ENCODE measurements at regions not wholly inside any gene's neighbourhood (a gene's known extent, or its start where the extent isn't known, plus 50 kb on each side); places are given as distances from the start of the nearest gene placed in this dataset.

GRCh38 chr3:24810881-24811280 lies 316.2 kb upstream of the THRB start:
- Histone ChIP-seq H3K9me2 (ENCODE audit: insufficient read depth, low read length) (no peaks in the 10 kb centered on the region), H3K9ac (ENCODE audit: low read length) (no peak overlapping the region), H3K4me3 (ENCODE audit: low read length) (no peak overlapping the region), H3K4me2 (ENCODE audit: low read length) (no peak overlapping the region), H3K79me2 (replicated peaks; ENCODE audit: insufficient read depth, low read length) (no peaks in the 10 kb centered on the region), H2AFZ (ENCODE audit: low read depth, low read length) (no peak overlapping the region), H3K36me3 (ENCODE audit: insufficient read depth, low read length) (no peaks in the 10 kb centered on the region), H3F3A (ENCODE audit: insufficient read depth, low read length, poor library complexity, severe bottlenecking) (no peaks in the 10 kb centered on the region), H3K9me3 (ENCODE audit: low read length) (no peaks in the 10 kb centered on the region), H3K27me3 (ENCODE audit: insufficient read depth, low read depth, low read length) (no peaks in the 10 kb centered on the region), H3K27ac (ENCODE audit: low read length) (no peak overlapping the region), H4K20me1 (ENCODE audit: insufficient read depth) (no peaks in the 10 kb centered on the region)
- TF ChIP-seq MXI1 (conservative IDR thresholded peaks at IDR 0.05; ENCODE audit: poor library complexity, severe bottlenecking) (no peak), REST (IDR thresholded peaks at IDR 0.05; ENCODE audit: borderline replicate concordance) (no peak), TAF1 (IDR thresholded peaks at IDR 0.05; ENCODE audit: low read depth) (no peak), EZH2 (IDR thresholded peaks at IDR 0.05; ENCODE audit: borderline replicate concordance, insufficient read depth, low read length, poor library complexity, severe bottlenecking) (no peak), POLR2AphosphoS5 (IDR thresholded peaks at IDR 0.05) (no peak), EP300 (conservative IDR thresholded peaks at IDR 0.05; ENCODE audit: poor library complexity, severe bottlenecking) (no peak)

- no peaks in the 10 kb centered on the region for H3K27me3 ChIP-seq (ENCODE audit: insufficient read depth, low read depth, low read length)
- no peaks in the 10 kb centered on the region for H3K79me2 ChIP-seq (replicated peaks; ENCODE audit: insufficient read depth, low read length)
Observed at GRCh38 chr3:24812116-24812515, 317.5 kb upstream of the THRB start.

GRCh38 chr3:24818055-24818454 lies 323.4 kb upstream of the THRB start:
- H3K27ac ChIP-seq (ENCODE audit: low read length) = no peak overlapping the region
- H3K79me2 ChIP-seq (replicated peaks; ENCODE audit: insufficient read depth, low read length) = no peaks in the 10 kb centered on the region
- no peak overlapping the region for H2AFZ ChIP-seq (ENCODE audit: low read depth, low read length)
- H3K9me2 ChIP-seq (ENCODE audit: insufficient read depth, low read length) = no peaks in the 10 kb centered on the region
- H3K4me3 ChIP-seq (ENCODE audit: low read length) = no peak overlapping the region
- H3K9ac ChIP-seq (ENCODE audit: low read length) = no peak overlapping the region
- no peaks in the 10 kb centered on the region for H3F3A ChIP-seq (ENCODE audit: insufficient read depth, low read length, poor library complexity, severe bottlenecking)
- no peaks in the 10 kb centered on the region for H3K36me3 ChIP-seq (ENCODE audit: insufficient read depth, low read length)
- no peaks in the 10 kb centered on the region for H3K27me3 ChIP-seq (ENCODE audit: insufficient read depth, low read depth, low read length)
- no peak for TF ChIP-seq RAD21 (conservative IDR thresholded peaks at IDR 0.05)
- H3K4me2 ChIP-seq (ENCODE audit: low read length) = no peak overlapping the region
- no peaks in the 10 kb centered on the region for H4K20me1 ChIP-seq (ENCODE audit: insufficient read depth)
- H3K9me3 ChIP-seq (ENCODE audit: low read length) = no peaks in the 10 kb centered on the region

More at GRCh38 chr3:24812116-24812515, 317.5 kb upstream of the THRB start:
- TF ChIP-seq EZH2 (IDR thresholded peaks at IDR 0.05; ENCODE audit: borderline replicate concordance, insufficient read depth, low read length, poor library complexity, severe bottlenecking) = no peak
- TF ChIP-seq POLR2AphosphoS5 (IDR thresholded peaks at IDR 0.05) = no peak
- Histone ChIP-seq H3K36me3 (ENCODE audit: insufficient read depth, low read length) (no peaks in the 10 kb centered on the region), H3K9me2 (ENCODE audit: insufficient read depth, low read length) (no peaks in the 10 kb centered on the region), H3F3A (ENCODE audit: insufficient read depth, low read length, poor library complexity, severe bottlenecking) (no peaks in the 10 kb centered on the region), H3K4me3 (ENCODE audit: low read length) (no peak overlapping the region), H3K9me3 (ENCODE audit: low read length) (no peaks in the 10 kb centered on the region), H2AFZ (ENCODE audit: low read depth, low read length) (no peak overlapping the region), H3K4me2 (ENCODE audit: low read length) (no peak overlapping the region), H4K20me1 (ENCODE audit: insufficient read depth) (no peaks in the 10 kb centered on the region), H3K27ac (ENCODE audit: low read length) (no peak overlapping the region), H3K9ac (ENCODE audit: low read length) (no peak overlapping the region)
